GM21825 (cell line): ENCODE measurements at regions not wholly inside any gene's neighbourhood (a gene's known extent, or its start where the extent isn't known, plus 50 kb on each side); places are given as distances from the start of the nearest gene placed in this dataset.

Experiments used
- ATAC-seq: cut with Tn5 transposase; IDR thresholded peaks from one replicate; pipeline ENCODE4 v1.9.1; 2021; ENCODE audit warnings: mild to moderate bottlenecking, moderate library complexity; ENCODE audit not compliant: unreplicated experiment

DNA sequence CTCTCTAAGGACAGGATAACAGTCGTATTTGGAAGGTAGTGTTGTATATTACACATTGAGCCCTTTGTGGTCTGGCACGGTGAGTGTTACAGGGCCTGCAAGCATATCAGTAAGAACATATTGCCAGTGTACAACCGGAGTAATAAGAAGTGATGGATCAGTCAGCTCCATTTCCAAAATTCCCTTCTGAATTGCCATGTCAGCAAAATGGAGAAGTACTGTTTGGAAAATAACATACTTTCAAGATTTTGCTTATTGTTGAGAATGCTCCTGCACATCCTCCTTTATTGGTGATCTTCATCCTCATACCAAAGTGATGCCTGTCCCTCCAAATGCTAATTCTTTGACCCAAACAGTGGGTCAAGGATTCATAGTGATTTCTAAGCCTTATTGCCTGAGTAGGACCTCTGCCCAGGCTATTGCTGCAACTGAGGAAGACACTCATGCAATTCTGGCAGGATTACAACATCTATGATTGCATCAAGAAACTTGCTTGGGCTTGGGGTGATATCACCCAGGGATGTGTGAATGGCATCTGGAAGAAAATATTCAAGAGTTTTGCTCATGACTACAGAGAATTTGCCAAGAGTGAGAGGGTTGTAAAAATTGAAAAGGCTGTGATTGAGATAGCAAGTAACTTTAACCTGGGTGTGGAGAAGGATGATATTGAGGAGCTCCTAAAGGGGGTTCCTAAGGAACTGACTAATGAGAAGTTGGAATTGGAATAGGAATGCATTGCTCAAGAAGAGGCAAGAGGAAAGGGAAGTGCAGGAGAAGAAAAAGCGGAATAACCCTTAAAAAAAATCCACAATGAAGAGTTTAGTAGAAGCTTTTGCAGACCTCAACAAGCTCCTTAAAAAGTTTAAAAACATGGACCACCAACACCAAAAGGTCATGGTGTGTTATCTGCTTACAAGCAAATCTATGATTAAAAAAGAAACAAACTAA lies 452.2 kb upstream of the SORCS1 start:
- ATAC-seq, result no peak

DNA sequence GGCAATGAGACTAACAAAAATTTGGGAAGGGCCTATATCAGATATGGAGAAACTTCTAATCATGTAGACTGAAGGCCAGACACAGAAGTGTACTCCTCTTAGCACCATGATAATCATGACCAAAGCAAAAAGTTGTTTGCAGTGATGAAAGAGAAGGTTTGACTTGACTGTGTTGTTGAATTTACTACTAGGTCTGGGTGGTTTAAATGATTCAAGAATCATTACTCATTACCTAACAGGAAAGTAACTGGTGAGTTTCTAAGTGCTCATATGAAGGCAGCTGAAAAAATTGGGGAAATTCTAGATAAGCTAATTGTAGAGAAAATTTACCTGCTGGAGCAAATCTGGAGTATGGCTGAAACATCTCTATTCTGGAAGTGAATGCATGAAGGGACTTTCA lies 451.5 kb upstream of the SORCS1 start:
- no peak for ATAC-seq

DNA sequence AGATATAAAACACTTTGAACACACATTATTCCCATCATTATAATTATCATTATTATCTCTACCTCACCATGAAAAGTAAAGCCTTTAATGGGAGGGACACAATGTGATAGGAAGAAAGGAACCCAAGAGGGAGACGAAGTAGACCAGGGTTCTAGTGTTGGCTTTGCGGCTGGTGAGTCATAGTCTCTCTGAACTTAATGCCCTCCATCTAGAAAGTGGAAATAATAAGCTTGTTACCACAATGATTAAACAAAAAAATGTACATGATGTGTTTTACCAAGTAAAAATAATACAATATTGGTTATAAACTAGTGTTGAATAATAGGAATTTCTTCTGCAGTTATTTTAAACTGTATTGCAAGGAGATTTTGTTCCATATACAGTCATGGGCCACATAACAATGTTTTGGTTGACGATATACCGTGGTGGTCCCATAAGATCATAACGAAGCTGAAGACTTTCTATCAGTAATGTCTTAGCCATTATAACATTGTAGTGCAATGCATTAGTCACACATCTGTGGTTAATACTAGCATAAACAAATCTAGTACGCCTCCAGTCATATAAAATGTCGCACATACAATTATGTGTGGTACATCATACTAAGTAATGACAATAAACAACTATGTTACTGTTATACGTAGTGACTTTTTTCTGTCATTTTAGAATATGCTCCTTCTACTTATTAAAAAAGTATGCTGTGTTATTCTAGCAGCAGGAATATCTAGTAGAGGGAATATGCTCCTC lies 450.6 kb upstream of the SORCS1 start:
- no peak for ATAC-seq

- no peak for ATAC-seq
Measured at GRCh38 chr10:107611115-107611514, 446.6 kb upstream of the SORCS1 start.

- ATAC-seq, result no peak
Measured at GRCh38 chr10:107589081-107589480, 424.6 kb upstream of the SORCS1 start.

DNA sequence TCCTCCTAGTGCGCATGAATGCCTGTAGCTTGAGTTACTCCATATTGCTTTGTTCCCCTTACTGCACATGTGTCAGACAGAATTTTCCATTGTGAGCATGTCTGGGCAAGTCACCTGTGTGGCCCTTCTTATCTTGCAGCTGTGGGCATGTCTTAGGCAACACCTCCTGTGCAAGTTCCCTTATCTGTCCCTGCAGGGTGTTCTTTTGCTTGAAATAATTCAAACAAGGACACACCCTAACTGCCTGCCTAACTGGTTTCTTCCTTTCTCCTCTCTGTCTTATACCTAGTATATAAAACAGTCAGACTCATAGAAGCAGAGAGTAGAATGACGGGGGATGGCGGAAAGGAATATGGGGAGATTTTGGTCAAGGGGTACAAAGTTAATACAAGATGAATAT lies 421.1 kb upstream of the SORCS1 start:
- no peak for ATAC-seq

GRCh38 chr10:107583974-107584373 lies 419.5 kb upstream of the SORCS1 start:
- no peak for ATAC-seq

- no peak for ATAC-seq
Measured at GRCh38 chr10:107579970-107580369, 415.5 kb upstream of the SORCS1 start.

GRCh38 chr10:107577221-107577620 lies 412.7 kb upstream of the SORCS1 start:
- ATAC-seq, result no peak

- ATAC-seq, result no peak
Measured at GRCh38 chr10:107576746-107577145, 412.2 kb upstream of the SORCS1 start.

DNA sequence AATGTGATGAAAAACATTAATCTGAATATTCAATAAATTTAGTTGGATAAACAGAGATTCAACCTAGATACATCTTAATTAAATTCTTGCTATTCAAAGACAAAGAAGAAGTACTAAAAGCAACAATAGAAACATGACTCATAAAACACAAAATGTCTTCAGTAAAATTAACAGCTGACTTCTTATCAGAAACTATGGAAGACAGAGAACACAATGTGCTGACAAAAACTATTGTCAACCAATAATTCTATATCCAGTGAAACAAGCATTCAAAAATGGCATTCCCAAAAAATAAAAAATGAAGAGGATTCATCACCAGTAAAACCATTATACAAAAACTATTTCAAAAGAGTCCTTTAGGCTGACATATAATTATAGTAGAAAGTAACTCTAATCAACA lies 400.5 kb upstream of the SORCS1 start:
- ATAC-seq, result no peak

- no peak for ATAC-seq
Measured at GRCh38 chr10:107561136-107561650, 396.7 kb upstream of the SORCS1 start.

DNA sequence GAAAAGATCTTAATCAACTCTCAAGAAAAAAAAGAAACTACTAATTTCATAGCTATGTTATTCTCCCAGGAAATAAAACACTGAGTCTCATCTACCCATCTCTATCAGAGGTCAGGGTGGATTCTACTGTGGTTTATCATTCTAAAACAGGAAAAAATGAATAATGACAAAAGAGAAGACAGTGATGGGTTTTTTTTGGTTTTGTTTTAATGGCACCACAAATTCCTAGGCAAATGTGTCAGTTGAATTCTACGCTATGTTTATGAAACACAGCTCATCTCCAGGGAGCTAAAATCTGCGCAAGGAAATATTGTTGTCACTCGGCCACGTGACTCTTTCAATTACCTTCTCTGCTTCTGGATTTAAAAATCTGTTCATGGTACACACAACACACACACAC lies 393.4 kb upstream of the SORCS1 start:
- ATAC-seq, result no peak

GRCh38 chr10:107554333-107554732 lies 389.8 kb upstream of the SORCS1 start:
- ATAC-seq, result no peak

- ATAC-seq, result no peak
Measured at GRCh38 chr10:107553470-107553869, 389.0 kb upstream of the SORCS1 start.

DNA sequence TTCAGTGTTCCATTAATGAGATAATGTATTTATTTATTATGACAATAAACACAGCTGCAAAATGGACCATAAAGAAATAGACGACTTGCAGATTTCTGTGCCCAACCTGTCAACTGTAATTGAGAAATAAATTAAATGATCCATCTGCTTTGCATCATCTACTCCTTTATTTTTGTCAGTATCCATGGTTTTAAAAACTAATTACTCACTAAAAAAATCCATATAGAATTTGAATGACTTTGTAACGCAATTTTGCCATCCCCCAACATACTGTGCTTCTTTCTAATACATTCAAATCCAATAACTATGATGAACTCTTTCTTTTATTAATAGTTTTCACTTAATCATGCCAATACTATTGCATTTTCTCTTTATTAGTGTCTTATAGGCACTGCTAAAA lies 388.5 kb upstream of the SORCS1 start:
- ATAC-seq, result no peak

GRCh38 chr10:107548301-107548700 lies 383.8 kb upstream of the SORCS1 start:
- ATAC-seq, result no peak

DNA sequence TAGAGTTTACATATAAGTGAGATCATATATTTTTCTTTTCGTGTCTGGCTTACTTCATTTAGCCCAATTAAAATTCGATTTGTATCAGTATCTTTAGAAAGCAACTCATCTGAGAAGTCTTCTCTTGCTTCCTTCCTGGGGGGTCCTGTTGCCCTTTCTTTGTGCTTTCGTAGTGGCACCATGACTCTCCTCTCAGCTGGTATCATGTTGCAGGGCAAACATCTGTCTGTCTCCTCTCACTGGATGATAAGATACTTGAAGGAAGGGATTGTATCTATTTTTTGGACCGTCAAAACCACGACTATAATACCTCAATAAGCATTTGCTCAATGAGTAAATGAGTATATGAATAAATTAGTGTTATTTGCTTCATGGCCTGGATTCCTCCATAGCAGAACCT lies 382.5 kb upstream of the SORCS1 start:
- ATAC-seq, result no peak

- ATAC-seq, result no peak
Measured at GRCh38 chr10:107546284-107546683, 381.8 kb upstream of the SORCS1 start.

DNA sequence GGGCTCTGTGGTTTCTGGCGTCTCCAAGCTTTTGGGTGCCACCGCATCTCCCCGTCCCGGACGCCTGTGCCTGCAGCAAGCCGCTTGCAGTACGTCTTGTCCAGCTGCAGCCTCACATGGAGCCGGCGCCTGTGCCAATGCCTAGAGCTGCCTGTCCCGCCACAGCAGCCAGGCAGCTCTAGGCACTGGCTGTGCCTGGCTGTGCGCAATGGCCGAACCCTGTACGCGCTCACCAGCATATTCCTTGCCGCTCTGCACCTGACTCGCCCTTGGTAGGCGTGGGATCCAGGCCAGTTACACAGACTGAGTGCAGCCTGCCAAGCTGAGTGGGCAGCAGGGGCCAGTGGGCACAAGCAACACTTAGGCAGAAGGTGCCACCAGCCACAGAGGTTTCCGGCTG lies 381.2 kb upstream of the SORCS1 start:
- ATAC-seq, result no peak

DNA sequence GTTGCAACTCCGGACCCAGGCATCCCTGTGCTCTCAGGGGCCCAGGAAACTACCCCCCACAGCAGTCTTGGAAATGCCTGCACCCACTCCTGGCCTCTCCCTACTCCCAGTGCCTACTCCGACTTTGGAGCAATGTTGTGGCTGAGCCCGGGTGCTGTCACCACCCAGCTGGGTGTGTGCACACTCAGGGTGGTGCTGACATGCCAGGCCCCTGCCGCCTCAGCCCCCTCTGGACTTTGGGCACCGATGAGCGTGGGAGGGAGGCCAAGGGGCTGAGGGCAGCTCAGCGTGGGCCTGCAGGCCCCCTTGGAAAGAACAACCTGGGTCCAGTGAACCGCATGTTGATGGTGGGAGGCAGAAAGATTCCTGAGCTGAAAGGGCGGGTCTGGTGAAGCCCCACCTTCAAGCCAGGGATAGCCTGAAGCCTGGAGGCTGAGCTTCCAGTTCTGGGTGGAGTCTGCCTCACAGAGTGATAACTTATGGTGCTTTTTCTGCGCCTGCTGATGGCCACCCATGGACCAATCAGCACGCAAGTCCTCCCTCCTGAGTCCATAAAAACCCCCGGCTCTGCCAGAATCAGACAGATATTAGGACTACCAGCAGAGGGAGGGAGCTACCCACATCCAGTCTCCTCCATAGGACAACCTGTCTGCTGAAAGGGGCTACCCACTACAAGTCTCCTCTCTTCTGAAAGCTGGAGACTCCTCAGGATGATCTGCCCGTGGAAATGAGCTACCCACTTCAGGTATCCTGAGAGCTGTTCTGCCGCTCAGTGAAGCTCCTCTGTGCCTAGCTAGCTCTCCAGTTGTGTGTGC lies 380.4 kb upstream of the SORCS1 start:
- ATAC-seq, result no peak
